ENCODE measurements at regions not wholly inside any gene's neighbourhood (a gene's known extent, or its start where the extent isn't known, plus 50 kb on each side); places are given as distances from the start of the nearest gene placed in this dataset.

GRCh38 chr4:100588076-100588475 is 70.3 kb upstream of the EMCN start:
- CTCF ChIA-PET: interaction anchor here (0.5 kb wide), 1 partner anchor 89 kb away, joined by 4 read pairs; no protein-coding TSS in a partner anchor
- BruUV-seq (replicated peaks): no TSS peak

GRCh38 chr4:100582146-100582545 is 64.3 kb upstream of the EMCN start:
- Histone ChIP-seq H4K20me1 (ENCODE audit: insufficient read depth) (no peaks in the 10 kb centered on the region), H3K36me3 (ENCODE audit: low read depth) (no peaks in the 10 kb centered on the region), H3F3A (ENCODE audit: insufficient read depth, low read depth) (peaks cover 15% of the 10 kb centered on the region; the same call in 1 of the 2 replicates), H3K27ac (no peak overlapping the region), H3K9me3 (ENCODE audit: insufficient read depth, low read depth) (no peaks in the 10 kb centered on the region; the same call in 1 of the 2 replicates), H3K4me2 (no peak overlapping the region), H3K27me3 (ENCODE audit: insufficient read depth, low read depth) (no peaks in the 10 kb centered on the region), H3K9me2 (ENCODE audit: insufficient read depth) (no peaks in the 10 kb centered on the region), H3K4me3 (no peak overlapping the region), H2AFZ (no peak overlapping the region), H3K79me2 (ENCODE audit: low read depth) (no peaks in the 10 kb centered on the region), H3K4me1 (replicated peaks; ENCODE audit: insufficient read depth) (peaks cover 19% of the 10 kb centered on the region)
- TF ChIP-seq CTCF (conservative IDR thresholded peaks at IDR 0.05) (no peak), EZH2 (IDR thresholded peaks at IDR 0.05; ENCODE audit: low read depth) (no peak)
- no TSS peak for BruUV-seq (replicated peaks)
- intact Hi-C loops (cut with micrococcal nuclease; ENCODE audit: unreplicated experiment): loop anchor here (10.0 kb wide), 1 partner anchor 153 kb away; no protein-coding TSS in a partner anchor
- POLR2A ChIA-PET (ENCODE audit: unreplicated experiment): interaction anchor here (0.5 kb wide), 1 partner anchor 156 kb away, joined by 4 read pairs; no protein-coding TSS in a partner anchor
- no peak for DNase-seq
- CTCF ChIA-PET: no interaction called here

More at GRCh38 chr4:100588076-100588475, 70.3 kb upstream of the EMCN start:
- Histone ChIP-seq H3K4me2 (no peak overlapping the region), H3K9me3 (ENCODE audit: insufficient read depth, low read depth) (no peaks in the 10 kb centered on the region), H3K36me3 (ENCODE audit: low read depth) (no peaks in the 10 kb centered on the region), H3K9me2 (ENCODE audit: insufficient read depth) (no peaks in the 10 kb centered on the region; the same call in 1 of the 2 replicates), H2AFZ (no peak overlapping the region), H3K79me2 (ENCODE audit: low read depth) (no peaks in the 10 kb centered on the region), H4K20me1 (ENCODE audit: insufficient read depth) (no peaks in the 10 kb centered on the region), H3K27me3 (ENCODE audit: insufficient read depth, low read depth) (no peaks in the 10 kb centered on the region), H3K27ac (no peak overlapping the region), H3F3A (ENCODE audit: insufficient read depth, low read depth) (no peaks in the 10 kb centered on the region), H3K4me1 (replicated peaks; ENCODE audit: insufficient read depth) (no peaks in the 10 kb centered on the region), H3K4me3 (no peak overlapping the region)
- intact Hi-C loops (cut with micrococcal nuclease; ENCODE audit: unreplicated experiment): loop anchor here (10.0 kb wide), 1 partner anchor 147 kb away; no protein-coding TSS in a partner anchor
- POLR2A ChIA-PET (ENCODE audit: unreplicated experiment): no interaction called here
- DNase-seq: no peak
- TF ChIP-seq CTCF (conservative IDR thresholded peaks at IDR 0.05) (no peak), EZH2 (IDR thresholded peaks at IDR 0.05; ENCODE audit: low read depth) (no peak)

- intact Hi-C loops (cut with micrococcal nuclease; ENCODE audit: unreplicated experiment): loop anchor here (10.0 kb wide), 1 partner anchor 153 kb away; no protein-coding TSS in a partner anchor
- H2AFZ ChIP-seq: no peak overlapping the region
- peak overlapping the region; percentile 22; the same call in 1 of the 2 replicates for H3K27ac ChIP-seq
- no peaks in the 10 kb centered on the region for H3K27me3 ChIP-seq (ENCODE audit: insufficient read depth, low read depth)
- no peaks in the 10 kb centered on the region for H3K36me3 ChIP-seq (ENCODE audit: low read depth)
- H3K9me2 ChIP-seq (ENCODE audit: insufficient read depth): no peaks in the 10 kb centered on the region
- TF ChIP-seq CTCF (conservative IDR thresholded peaks at IDR 0.05): no peak
- TF ChIP-seq EZH2 (IDR thresholded peaks at IDR 0.05; ENCODE audit: low read depth): no peak
- H4K20me1 ChIP-seq (ENCODE audit: insufficient read depth): no peaks in the 10 kb centered on the region
- no peaks in the 10 kb centered on the region; the same call in 1 of the 2 replicates for H3K9me3 ChIP-seq (ENCODE audit: insufficient read depth, low read depth)
- peak overlapping the region; percentile 48 for H3K4me2 ChIP-seq
- ChIA-PET POLR2A (ENCODE audit: unreplicated experiment) (interaction anchor here (0.6 kb wide), 1 partner anchor 28 kb away, joined by 3 read pairs; no protein-coding TSS in a partner anchor), CTCF (no interaction called here)
- DNase-seq: peak; percentile 59 to 79
- H3K79me2 ChIP-seq (ENCODE audit: low read depth): no peaks in the 10 kb centered on the region
- peaks cover 15% of the 10 kb centered on the region; the same call in 1 of the 2 replicates for H3F3A ChIP-seq (ENCODE audit: insufficient read depth, low read depth)
- peaks cover 19% of the 10 kb centered on the region for H3K4me1 ChIP-seq (replicated peaks; ENCODE audit: insufficient read depth)
- no TSS peak for BruUV-seq (replicated peaks)
- H3K4me3 ChIP-seq: no peak overlapping the region
These were observed 63.5 kb upstream of the EMCN start for GRCh38 chr4:100581337-100581736.
